Effector memory CD8-positive, alpha-beta T cell (primary cell): ENCODE measurements at regions not wholly inside any gene's neighbourhood (a gene's known extent, or its start where the extent isn't known, plus 50 kb on each side); places are given as distances from the start of the nearest gene placed in this dataset.

Experiments used
- ATAC-seq: fragments of 150-1000 bp; cut with Tn5 transposase; replicated peaks from 2 replicates; pipeline ENCODE4 v1.10.0; 2021; ENCODE audit warnings: mild to moderate bottlenecking, moderate library complexity
- DNase-seq, 3 experiments: peaks; one replicate each; pipeline ENCODE4 v3.0.0; 2021
- H3K27ac Mint-ChIP-seq, 2 donors: one replicate each; pipeline ENCODE4 v1.8.0; 2022; ENCODE audit warnings: mild to moderate bottlenecking in 2 of 2, mixed read lengths in 2 of 2, moderate library complexity in 2 of 2
- H3K27me3 Mint-ChIP-seq, 2 donors: one replicate each; pipeline ENCODE4 v1.8.0; 2022; ENCODE audit warnings: mixed read lengths in 2 of 2
- H3K36me3 Mint-ChIP-seq: one replicate; pipeline ENCODE4 v1.8.0; 2022; ENCODE audit warnings: mild to moderate bottlenecking, moderate library complexity, mixed read lengths; ENCODE audit not compliant: insufficient read depth
- H3K4me1 Mint-ChIP-seq, 2 donors: one replicate each; pipeline ENCODE4 v1.8.0; 2022; ENCODE audit warnings: low read depth in 2 of 2, mixed read lengths in 2 of 2
- H3K4me3 Mint-ChIP-seq, 2 donors: one replicate each; pipeline ENCODE4 v1.8.0; 2022; ENCODE audit warnings: mild to moderate bottlenecking in 2 of 2, mixed read lengths in 2 of 2, moderate library complexity in 2 of 2
- H3K9me3 Mint-ChIP-seq, 2 donors: one replicate each; pipeline ENCODE4 v1.8.0; 2022; ENCODE audit warnings: mixed read lengths in 2 of 2

DNA sequence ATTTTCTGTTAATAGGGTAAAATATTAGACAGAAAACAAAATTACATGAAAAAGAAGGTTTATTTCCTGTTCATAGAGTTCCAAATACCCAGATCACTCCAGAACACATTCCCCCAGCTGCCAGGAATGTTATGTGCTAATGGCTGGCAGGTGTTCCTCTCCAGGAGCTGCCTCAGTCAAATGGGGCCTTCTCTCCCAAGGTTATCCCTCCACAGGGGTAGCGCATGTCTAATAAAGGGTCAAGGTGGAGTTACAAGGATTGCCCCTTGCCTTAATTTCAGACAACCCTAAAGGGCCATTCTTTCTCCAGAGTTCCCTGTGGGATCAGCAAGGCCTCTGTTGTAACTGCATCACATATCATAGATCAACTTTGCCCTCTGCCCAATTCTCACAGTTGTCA is 148.6 kb upstream of the PLPPR1 start:
- DNase-seq (no peak), ATAC-seq (no peak)
- Mint-ChIP-seq H3K4me1 (no peaks in the 10 kb centered on the region), H3K27me3 (no peaks in the 10 kb centered on the region), H3K36me3 (no peaks in the 10 kb centered on the region), H3K9me3 (no peaks in the 10 kb centered on the region), H3K27ac (no peak overlapping the region), H3K4me3 (no peak overlapping the region)

DNA sequence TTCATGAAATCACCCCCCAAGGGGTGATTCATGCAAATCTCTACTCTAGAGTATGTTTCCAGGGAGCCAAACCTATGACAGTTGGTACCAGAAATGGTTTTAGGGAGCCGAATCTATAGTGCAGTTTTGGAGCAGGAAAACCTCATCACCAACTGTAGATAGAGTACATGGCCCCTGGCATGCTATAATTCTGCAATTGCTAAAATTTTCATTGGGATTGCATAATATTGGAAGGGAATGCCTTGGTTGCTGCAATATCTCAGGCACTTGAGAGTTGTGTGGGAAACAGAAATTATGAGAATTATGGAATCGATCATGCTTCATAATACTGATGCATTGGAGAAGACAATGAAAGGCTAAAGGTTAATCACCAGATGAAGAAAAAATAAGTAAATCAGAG is 148.2 kb upstream of the PLPPR1 start:
- Mint-ChIP-seq H3K27ac (no peak overlapping the region), H3K36me3 (no peaks in the 10 kb centered on the region), H3K27me3 (no peaks in the 10 kb centered on the region), H3K4me3 (no peak overlapping the region), H3K9me3 (peaks cover 0 to 2% of the 10 kb centered on the region in 2 donors), H3K4me1 (no peaks in the 10 kb centered on the region)
- ATAC-seq = no peak
- no peak for DNase-seq

DNA sequence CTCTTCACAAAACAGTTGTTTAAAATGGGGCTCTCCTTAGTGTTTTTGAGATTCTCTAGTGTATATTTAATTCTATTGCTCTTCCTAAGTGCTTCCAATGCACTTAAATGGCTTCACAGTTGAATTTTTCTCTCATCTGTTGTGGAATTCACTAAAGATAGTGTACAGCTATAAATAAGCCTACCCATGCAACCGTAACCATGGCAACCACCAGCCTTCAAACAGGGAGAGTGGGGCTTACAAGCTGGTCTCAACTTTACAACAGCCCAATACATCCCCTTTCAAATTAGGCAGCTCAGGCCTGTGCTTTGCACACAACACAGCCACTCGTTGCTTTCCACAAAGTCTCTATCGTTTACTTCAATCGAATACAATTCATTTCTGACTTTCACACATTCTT is 144.0 kb upstream of the PLPPR1 start:
- no peak overlapping the region for H3K27ac Mint-ChIP-seq
- H3K36me3 Mint-ChIP-seq = no peaks in the 10 kb centered on the region
- no peaks in the 10 kb centered on the region for H3K4me1 Mint-ChIP-seq
- ATAC-seq (no peak), DNase-seq (no peak)
- no peaks in the 10 kb centered on the region for H3K27me3 Mint-ChIP-seq
- no peak overlapping the region for H3K4me3 Mint-ChIP-seq
- H3K9me3 Mint-ChIP-seq = peaks cover 6 to 11% of the 10 kb centered on the region in 2 donors

DNA sequence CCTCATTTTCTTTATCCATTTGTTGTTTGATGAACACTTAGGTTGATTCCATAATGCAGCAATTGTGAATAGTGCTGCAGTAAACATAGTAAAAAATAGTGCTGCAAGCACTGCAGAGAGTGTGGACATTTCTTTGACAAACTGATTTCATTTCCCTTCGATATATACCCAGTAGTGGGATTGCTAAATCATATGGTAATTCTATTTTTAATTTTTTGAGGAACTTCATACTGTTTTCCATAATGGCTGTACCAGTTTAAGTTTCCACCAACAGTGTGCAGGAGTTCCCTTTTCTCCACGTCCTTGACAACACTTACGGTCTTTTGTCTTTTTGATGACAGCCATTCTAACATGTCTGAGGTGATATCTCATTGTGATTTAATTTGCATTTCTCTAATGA is 138.2 kb upstream of the PLPPR1 start:
- Mint-ChIP-seq H3K9me3 (peaks cover 8 to 9% of the 10 kb centered on the region in 2 donors), H3K4me3 (no peak overlapping the region), H3K27me3 (no peaks in the 10 kb centered on the region), H3K4me1 (no peaks in the 10 kb centered on the region), H3K36me3 (no peaks in the 10 kb centered on the region), H3K27ac (no peak overlapping the region)
- no peak for ATAC-seq
- DNase-seq = no peak

DNA sequence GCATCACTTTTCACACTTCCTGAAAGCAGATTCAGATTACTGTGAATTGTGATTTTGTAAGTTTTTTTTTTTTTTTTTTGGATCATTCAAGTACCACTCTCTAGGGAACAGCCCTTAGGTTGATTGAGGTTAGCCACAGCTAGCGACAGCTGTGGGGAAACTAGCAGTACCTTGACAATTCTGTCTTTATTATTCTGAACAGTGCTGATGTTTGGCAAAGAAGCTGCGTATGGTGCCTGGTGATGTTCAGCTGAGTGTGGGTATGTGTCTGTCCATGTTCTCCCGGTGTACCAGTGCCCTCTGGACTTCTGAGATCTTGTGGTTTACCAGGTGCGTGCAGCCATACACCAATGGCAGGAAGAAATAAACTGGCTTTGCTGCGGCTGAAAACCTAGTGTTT is 117.3 kb upstream of the PLPPR1 start:
- Mint-ChIP-seq H3K9me3 (peaks cover 12 to 13% of the 10 kb centered on the region in 2 donors), H3K36me3 (no peaks in the 10 kb centered on the region), H3K27me3 (no peaks in the 10 kb centered on the region), H3K4me3 (no peak overlapping the region), H3K4me1 (no peaks in the 10 kb centered on the region), H3K27ac (no peak overlapping the region)
- DNase-seq (no peak), ATAC-seq (no peak)

DNA sequence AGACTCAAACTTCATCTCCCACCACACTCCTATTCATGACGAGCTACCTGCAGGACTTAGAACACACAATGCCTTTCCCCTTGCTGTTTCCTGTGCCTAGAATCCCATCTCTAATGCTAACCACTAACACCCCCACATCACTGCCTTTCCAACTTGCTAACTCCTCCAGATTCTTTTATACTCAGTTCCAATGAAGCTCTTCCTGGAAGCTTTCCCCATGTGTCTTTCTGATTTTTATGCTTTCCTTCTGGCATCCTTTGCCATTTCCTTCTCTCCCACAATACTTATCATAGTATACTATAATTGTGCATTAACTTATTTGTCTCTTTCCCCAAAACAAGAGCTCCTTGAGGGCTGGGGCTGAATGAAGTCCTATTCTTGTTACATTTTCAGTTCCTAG is 115.3 kb upstream of the PLPPR1 start:
- no peak for ATAC-seq
- H3K27ac Mint-ChIP-seq = no peak overlapping the region
- H3K27me3 Mint-ChIP-seq = no peaks in the 10 kb centered on the region
- no peak overlapping the region for H3K4me3 Mint-ChIP-seq
- no peaks in the 10 kb centered on the region for H3K4me1 Mint-ChIP-seq
- H3K9me3 Mint-ChIP-seq = peaks cover 12 to 13% of the 10 kb centered on the region in 2 donors
- H3K36me3 Mint-ChIP-seq = no peaks in the 10 kb centered on the region
- DNase-seq = no peak

DNA sequence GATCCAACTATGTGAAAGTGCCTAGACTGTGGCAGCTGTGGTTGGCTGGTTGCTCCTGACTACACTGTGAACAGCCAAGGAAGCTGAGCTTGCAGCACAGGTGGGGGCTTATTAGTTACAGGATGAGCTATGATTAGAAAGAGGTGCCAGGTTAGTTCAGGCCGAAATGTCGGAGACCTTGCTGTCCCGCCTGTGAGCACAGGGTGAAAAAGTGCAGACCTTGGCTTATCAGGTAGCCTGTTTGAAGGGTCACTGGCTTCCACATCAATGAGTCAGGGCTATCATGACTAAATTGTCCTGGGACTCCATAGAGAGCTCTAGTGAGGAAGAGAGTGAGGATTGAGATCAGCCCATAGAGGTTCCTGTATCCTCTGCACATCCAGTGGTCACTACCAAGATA is 114.3 kb upstream of the PLPPR1 start:
- Mint-ChIP-seq H3K27ac (no peak overlapping the region), H3K27me3 (no peaks in the 10 kb centered on the region), H3K36me3 (no peaks in the 10 kb centered on the region), H3K4me1 (no peaks in the 10 kb centered on the region), H3K9me3 (peaks cover 12 to 13% of the 10 kb centered on the region in 2 donors), H3K4me3 (no peak overlapping the region)
- no peak for ATAC-seq
- DNase-seq = no peak

DNA sequence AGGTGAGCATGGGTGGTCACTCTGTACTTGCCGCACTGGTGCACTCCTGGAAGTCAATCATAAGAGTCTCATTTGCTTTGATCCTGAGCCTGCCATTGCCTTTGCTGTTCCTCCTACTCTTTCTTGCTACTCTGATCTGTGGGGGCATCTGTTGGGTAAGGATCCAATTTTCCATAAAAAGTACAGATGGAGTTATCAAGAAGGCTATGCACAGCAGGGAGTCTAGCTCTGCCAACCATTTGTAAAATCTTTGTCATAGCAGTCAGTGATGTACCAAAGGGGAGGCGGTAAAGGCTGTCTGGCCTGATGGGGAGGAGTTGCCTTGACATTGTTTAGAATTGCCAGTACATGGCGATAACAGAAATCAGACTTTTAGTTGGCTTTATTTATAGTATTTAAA is 109.0 kb upstream of the PLPPR1 start:
- H3K4me1 Mint-ChIP-seq = no peaks in the 10 kb centered on the region
- no peak for DNase-seq
- no peaks in the 10 kb centered on the region for H3K36me3 Mint-ChIP-seq
- no peak overlapping the region for H3K27ac Mint-ChIP-seq
- no peaks in the 10 kb centered on the region for H3K27me3 Mint-ChIP-seq
- no peak overlapping the region for H3K4me3 Mint-ChIP-seq
- peaks cover 10 to 23% of the 10 kb centered on the region in 2 donors for H3K9me3 Mint-ChIP-seq
- no peak for ATAC-seq

DNA sequence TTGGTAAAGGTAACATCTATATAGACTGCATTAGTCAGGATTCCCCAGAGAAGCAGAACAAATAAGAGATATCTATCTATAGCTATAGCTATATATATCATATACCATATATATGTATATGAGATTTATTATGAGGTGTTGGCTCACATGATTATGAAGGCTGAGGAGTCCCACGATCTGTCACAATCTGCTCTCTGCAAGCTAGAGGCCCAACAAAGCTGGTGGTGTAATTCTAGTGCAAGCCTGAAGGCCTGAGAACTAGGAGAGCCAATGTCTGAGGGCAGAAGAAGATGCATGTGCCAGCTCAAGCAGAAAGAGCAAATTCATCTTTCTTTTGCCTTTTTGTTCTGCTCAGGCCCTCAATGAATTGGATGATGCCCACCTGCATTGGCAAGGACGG is 102.2 kb upstream of the PLPPR1 start:
- Mint-ChIP-seq H3K4me3 (no peak overlapping the region), H3K36me3 (no peaks in the 10 kb centered on the region), H3K27me3 (no peaks in the 10 kb centered on the region), H3K9me3 (peaks cover 4 to 7% of the 10 kb centered on the region in 2 donors), H3K4me1 (no peaks in the 10 kb centered on the region), H3K27ac (no peak overlapping the region)
- ATAC-seq = no peak
- DNase-seq = no peak

DNA sequence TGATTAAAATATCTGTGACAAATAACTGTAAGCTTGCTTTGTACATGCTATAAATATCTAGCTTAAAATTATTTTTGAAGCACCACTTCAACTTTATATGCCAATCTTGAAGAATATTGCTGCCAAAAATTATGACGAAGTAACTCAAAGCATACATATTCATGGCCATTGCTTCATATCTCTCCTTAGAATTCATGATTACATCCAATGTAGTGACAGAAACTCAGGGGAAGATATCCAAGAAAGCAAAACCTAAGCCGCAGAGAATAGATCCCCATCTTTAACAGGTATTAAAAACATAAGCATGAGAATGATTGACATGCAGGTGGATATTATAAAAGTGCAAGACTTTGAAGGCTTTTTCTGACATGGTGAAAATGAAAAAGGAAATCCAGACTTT is 100.8 kb upstream of the PLPPR1 start:
- Mint-ChIP-seq H3K4me1 (no peaks in the 10 kb centered on the region), H3K27ac (no peak overlapping the region), H3K9me3 (peaks cover 3 to 7% of the 10 kb centered on the region in 2 donors), H3K4me3 (no peak overlapping the region), H3K36me3 (no peaks in the 10 kb centered on the region), H3K27me3 (no peaks in the 10 kb centered on the region)
- ATAC-seq (no peak), DNase-seq (no peak)

DNA sequence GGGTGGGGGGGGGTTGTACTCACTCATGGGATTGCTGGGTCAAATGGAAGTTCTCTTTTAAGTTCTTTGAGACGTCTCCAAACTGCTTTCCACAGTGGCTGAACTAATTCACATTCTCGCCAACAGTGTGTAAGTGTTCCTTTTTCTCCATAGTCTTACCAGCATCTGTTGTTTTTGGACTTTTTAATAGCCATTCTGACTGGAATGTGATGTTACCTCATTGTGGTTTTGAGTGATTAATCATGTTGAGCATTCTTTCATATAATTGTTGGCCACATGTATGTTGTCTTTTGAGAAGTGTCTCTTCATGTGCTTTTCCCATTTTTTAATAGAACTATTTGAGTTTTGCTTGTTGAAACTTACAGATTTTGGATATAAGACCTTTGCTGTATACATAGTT is 94.9 kb upstream of the PLPPR1 start:
- Mint-ChIP-seq H3K4me3 (no peak overlapping the region), H3K9me3 (peaks cover 14 to 31% of the 10 kb centered on the region in 2 donors), H3K4me1 (no peaks in the 10 kb centered on the region), H3K36me3 (no peaks in the 10 kb centered on the region), H3K27ac (no peak overlapping the region), H3K27me3 (no peaks in the 10 kb centered on the region)
- no peak for DNase-seq
- ATAC-seq = no peak

DNA sequence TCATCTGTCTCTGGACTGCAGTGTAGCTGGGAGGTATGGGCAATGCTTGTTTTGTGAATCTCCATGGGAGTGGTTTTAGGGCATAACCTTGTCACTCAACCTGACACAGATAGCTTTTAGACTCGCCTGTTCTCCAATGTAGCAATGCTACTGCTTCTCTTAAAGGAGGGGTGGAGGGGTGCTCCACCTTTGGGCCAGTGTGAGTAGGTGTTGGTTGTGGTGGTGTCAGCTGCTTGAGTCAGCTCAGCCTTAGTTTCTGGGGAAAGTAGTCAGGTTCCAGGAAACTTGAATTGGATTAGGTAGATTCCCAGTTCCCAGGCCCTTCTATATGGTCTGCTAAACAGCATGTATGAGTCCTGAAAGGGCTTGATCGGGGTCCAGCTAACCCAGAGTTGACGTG is 91.1 kb upstream of the PLPPR1 start:
- Mint-ChIP-seq H3K4me1 (no peaks in the 10 kb centered on the region), H3K27me3 (no peaks in the 10 kb centered on the region), H3K36me3 (no peaks in the 10 kb centered on the region), H3K27ac (no peak overlapping the region), H3K4me3 (no peak overlapping the region), H3K9me3 (peaks cover 14 to 33% of the 10 kb centered on the region in 2 donors)
- no peak for ATAC-seq
- DNase-seq = no peak

DNA sequence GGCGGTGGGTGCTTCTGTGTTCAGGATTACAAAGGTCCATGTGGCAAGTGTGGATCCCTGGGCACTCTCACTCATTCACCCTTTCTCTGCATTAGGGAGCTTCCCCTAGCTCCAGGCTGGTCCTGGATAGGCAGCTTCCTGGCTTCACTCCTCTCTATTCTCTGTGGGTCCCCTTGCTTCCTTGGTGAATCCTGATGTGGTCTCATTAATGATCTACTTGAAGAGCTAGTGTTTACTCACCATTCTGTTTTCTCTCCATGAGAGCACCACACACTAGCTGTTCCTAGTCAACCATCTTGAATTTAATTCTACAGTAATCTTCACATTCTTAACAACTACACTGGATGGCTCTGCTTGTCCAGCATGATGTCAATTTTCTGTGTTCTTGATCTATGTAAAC is 90.0 kb upstream of the PLPPR1 start:
- Mint-ChIP-seq H3K27ac (no peak overlapping the region), H3K4me3 (no peak overlapping the region), H3K27me3 (no peaks in the 10 kb centered on the region), H3K9me3 (peaks cover 14 to 27% of the 10 kb centered on the region in 2 donors), H3K36me3 (no peaks in the 10 kb centered on the region), H3K4me1 (no peaks in the 10 kb centered on the region)
- DNase-seq (no peak), ATAC-seq (no peak)

DNA sequence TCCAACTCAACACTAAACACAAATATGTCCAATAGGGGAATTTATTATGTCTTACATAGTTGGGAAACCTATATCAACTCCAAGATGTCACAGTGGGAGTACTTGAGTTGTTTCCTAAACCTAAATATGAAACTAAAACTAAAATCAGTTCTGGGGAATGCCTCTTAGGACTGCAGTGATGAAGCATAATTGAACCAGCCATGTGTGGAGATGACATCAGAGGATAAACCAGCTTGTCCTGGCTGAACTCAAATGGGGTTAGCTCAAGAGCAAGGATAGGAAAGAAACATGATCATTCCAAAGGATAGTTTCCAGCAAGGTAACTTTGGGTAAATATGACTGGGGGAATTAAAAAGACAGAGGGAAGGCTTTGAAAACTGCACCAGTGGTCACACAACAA is 88.9 kb upstream of the PLPPR1 start:
- Mint-ChIP-seq H3K36me3 (no peaks in the 10 kb centered on the region), H3K4me3 (no peak overlapping the region), H3K27me3 (no peaks in the 10 kb centered on the region), H3K4me1 (no peaks in the 10 kb centered on the region), H3K9me3 (peaks cover 14 to 26% of the 10 kb centered on the region in 2 donors), H3K27ac (no peak overlapping the region)
- ATAC-seq = no peak
- DNase-seq = no peak

DNA sequence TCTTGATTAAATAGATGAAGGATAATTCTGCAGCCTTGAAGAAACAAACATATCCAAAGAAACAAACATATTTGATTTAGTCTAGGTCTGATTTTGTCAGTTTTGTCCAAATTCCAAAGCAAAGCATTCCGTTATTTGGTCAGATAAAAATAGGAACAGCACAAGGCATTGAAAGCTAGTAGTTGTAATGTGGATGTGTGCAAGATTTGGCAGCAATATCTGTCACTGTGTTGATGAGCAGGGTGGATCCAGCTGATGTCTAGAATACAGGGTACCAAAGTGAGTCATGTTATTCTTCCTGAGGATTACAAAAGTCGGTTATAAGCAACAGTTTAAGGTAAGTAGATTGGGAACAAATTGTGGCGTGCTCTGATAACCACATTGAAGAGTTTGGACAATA is 69.3 kb upstream of the PLPPR1 start:
- Mint-ChIP-seq H3K27ac (no peak overlapping the region), H3K36me3 (no peaks in the 10 kb centered on the region)

More for the DNA sequence above, 69.3 kb upstream of the PLPPR1 start:
- Mint-ChIP-seq H3K27me3 (no peaks in the 10 kb centered on the region), H3K4me1 (no peaks in the 10 kb centered on the region), H3K4me3 (no peak overlapping the region), H3K9me3 (peaks cover 4 to 9% of the 10 kb centered on the region in 2 donors)
- DNase-seq = no peak
- no peak for ATAC-seq
